Mucosa of rectum (tissue), 2 donors: ENCODE measurements at regions not wholly inside any gene's neighbourhood (a gene's known extent, or its start where the extent isn't known, plus 50 kb on each side); places are given as distances from the start of the nearest gene placed in this dataset.

Experiments used
- H3K27ac ChIP-seq, 2 donors: one replicate each; pipeline ENCODE4 v1.7.0; 2013; ENCODE audit warnings: inconsistent platforms in 2 of 2, low read depth in 2 of 2, low read length in 2 of 2
- H3K27me3 ChIP-seq, 2 donors: one replicate each; pipeline ENCODE4 v1.7.0; 2013; ENCODE audit warnings: low read length in 2 of 2; ENCODE audit not compliant: control insufficient read depth in 2 of 2, insufficient read depth in 2 of 2
- H3K36me3 ChIP-seq, 2 donors: one replicate each; pipeline ENCODE4 v1.7.0; 2013; ENCODE audit warnings: low read length in 2 of 2; ENCODE audit not compliant: control insufficient read depth in 2 of 2, insufficient read depth in 2 of 2
- H3K4me1 ChIP-seq, 2 donors: one replicate each; pipeline ENCODE4 v1.7.0; 2013; ENCODE audit warnings: low read length in 2 of 2, mild to moderate bottlenecking in 1 of 2; ENCODE audit not compliant: control insufficient read depth in 2 of 2, insufficient read depth in 2 of 2
- H3K4me3 ChIP-seq, 2 donors: one replicate each; pipeline ENCODE4 v1.7.0; 2013; ENCODE audit warnings: low read length in 2 of 2
- H3K9ac ChIP-seq, 2 donors: one replicate each; pipeline ENCODE4 v1.7.0; 2013; ENCODE audit warnings: low read length in 2 of 2, low read depth in 1 of 2, mild to moderate bottlenecking in 1 of 2
- H3K9me3 ChIP-seq, 2 donors: one replicate each; pipeline ENCODE4 v1.7.0; 2013; ENCODE audit warnings: low read length in 2 of 2; ENCODE audit not compliant: control insufficient read depth in 2 of 2
- donor health status: healthy.
- donor health status: Normal muscosa, but diverticular disease.

GRCh38 chr11:26043665-26044064 lies 288.3 kb upstream of the ANO3 start:
- no peaks in the 10 kb centered on the region for H3K9me3 ChIP-seq
- H3K4me1 ChIP-seq = no peaks in the 10 kb centered on the region
- H3K36me3 ChIP-seq = no peaks in the 10 kb centered on the region
- no peak overlapping the region for H3K4me3 ChIP-seq
- no peak overlapping the region for H3K9ac ChIP-seq
- no peaks in the 10 kb centered on the region for H3K27me3 ChIP-seq
- H3K27ac ChIP-seq = no peak overlapping the region

- H3K27me3 ChIP-seq = no peaks in the 10 kb centered on the region
- no peaks in the 10 kb centered on the region for H3K4me1 ChIP-seq
- H3K4me3 ChIP-seq = no peak overlapping the region
- H3K27ac ChIP-seq = no peak overlapping the region
- no peak overlapping the region for H3K9ac ChIP-seq
- no peaks in the 10 kb centered on the region for H3K9me3 ChIP-seq
- H3K36me3 ChIP-seq = no peaks in the 10 kb centered on the region
Measured at GRCh38 chr11:26044389-26044788, 287.5 kb upstream of the ANO3 start.

- Histone ChIP-seq H3K36me3 (no peaks in the 10 kb centered on the region), H3K4me3 (no peak overlapping the region), H3K9ac (no peak overlapping the region), H3K9me3 (no peaks in the 10 kb centered on the region), H3K27me3 (no peaks in the 10 kb centered on the region), H3K27ac (no peak overlapping the region), H3K4me1 (no peaks in the 10 kb centered on the region)
Measured at GRCh38 chr11:26045082-26045481, 286.8 kb upstream of the ANO3 start.

- H3K9me3 ChIP-seq = no peaks in the 10 kb centered on the region
- H3K9ac ChIP-seq = no peak overlapping the region
- no peaks in the 10 kb centered on the region for H3K36me3 ChIP-seq
- no peaks in the 10 kb centered on the region for H3K4me1 ChIP-seq
- H3K27ac ChIP-seq = no peak overlapping the region
- no peak overlapping the region for H3K4me3 ChIP-seq
- no peaks in the 10 kb centered on the region for H3K27me3 ChIP-seq
Measured at GRCh38 chr11:26048271-26048670, 283.7 kb upstream of the ANO3 start.

GRCh38 chr11:26053966-26054365 lies 278.0 kb upstream of the ANO3 start:
- H3K27me3 ChIP-seq = no peaks in the 10 kb centered on the region
- no peak overlapping the region for H3K9ac ChIP-seq
- no peaks in the 10 kb centered on the region for H3K4me1 ChIP-seq
- H3K27ac ChIP-seq = no peak overlapping the region
- no peaks in the 10 kb centered on the region for H3K36me3 ChIP-seq
- no peaks in the 10 kb centered on the region for H3K9me3 ChIP-seq
- no peak overlapping the region for H3K4me3 ChIP-seq

- H3K36me3 ChIP-seq = no peaks in the 10 kb centered on the region
- H3K27ac ChIP-seq = no peak overlapping the region
- H3K27me3 ChIP-seq = no peaks in the 10 kb centered on the region
- H3K9ac ChIP-seq = no peak overlapping the region
- no peaks in the 10 kb centered on the region for H3K9me3 ChIP-seq
- no peak overlapping the region for H3K4me3 ChIP-seq
- H3K4me1 ChIP-seq = no peaks in the 10 kb centered on the region
Measured at GRCh38 chr11:26062660-26063059, 269.3 kb upstream of the ANO3 start.

GRCh38 chr11:26063915-26064314 lies 268.0 kb upstream of the ANO3 start:
- H3K9me3 ChIP-seq = no peaks in the 10 kb centered on the region
- H3K36me3 ChIP-seq = no peaks in the 10 kb centered on the region
- no peak overlapping the region for H3K4me3 ChIP-seq
- no peaks in the 10 kb centered on the region for H3K4me1 ChIP-seq
- H3K27ac ChIP-seq = no peak overlapping the region
- H3K9ac ChIP-seq = no peak overlapping the region
- no peaks in the 10 kb centered on the region for H3K27me3 ChIP-seq

GRCh38 chr11:26065944-26066343 lies 266.0 kb upstream of the ANO3 start:
- Histone ChIP-seq H3K4me1 (no peaks in the 10 kb centered on the region), H3K9me3 (no peaks in the 10 kb centered on the region), H3K36me3 (no peaks in the 10 kb centered on the region), H3K27ac (no peak overlapping the region), H3K4me3 (no peak overlapping the region), H3K9ac (no peak overlapping the region), H3K27me3 (no peaks in the 10 kb centered on the region)

- no peaks in the 10 kb centered on the region for H3K9me3 ChIP-seq
- no peak overlapping the region for H3K4me3 ChIP-seq
- no peaks in the 10 kb centered on the region for H3K27me3 ChIP-seq
- H3K9ac ChIP-seq = no peak overlapping the region
- H3K4me1 ChIP-seq = no peaks in the 10 kb centered on the region
- H3K27ac ChIP-seq = no peak overlapping the region
- H3K36me3 ChIP-seq = no peaks in the 10 kb centered on the region
Measured at GRCh38 chr11:26070714-26071380, 261.1 kb upstream of the ANO3 start.

GRCh38 chr11:26072614-26073153 lies 259.2 kb upstream of the ANO3 start:
- Histone ChIP-seq H3K36me3 (no peaks in the 10 kb centered on the region), H3K4me1 (no peaks in the 10 kb centered on the region), H3K27ac (no peak overlapping the region), H3K9me3 (no peaks in the 10 kb centered on the region), H3K9ac (no peak overlapping the region), H3K4me3 (no peak overlapping the region), H3K27me3 (no peaks in the 10 kb centered on the region)
